K562 (cell line): ENCODE measurements at regions not wholly inside any gene's neighbourhood (a gene's known extent, or its start where the extent isn't known, plus 50 kb on each side); places are given as distances from the start of the nearest gene placed in this dataset.

Experiments used
- CHD2 ChIP-seq: IDR thresholded peaks from 2 replicates; pipeline ENCODE4 v1.6.1; 2011; ENCODE audit warnings: low read depth, low read length
- EP300 ChIP-seq: IDR thresholded peaks from 2 replicates; pipeline ENCODE4 v1.6.1; 2012; ENCODE audit warnings: low read length, improper control_type of control experiment
- EZH2 ChIP-seq: IDR thresholded peaks from 2 replicates; pipeline ENCODE4 v1.6.1; 2012; ENCODE audit warnings: low read depth, mild to moderate bottlenecking, inconsistent platforms, low read length, borderline replicate concordance
- KLF6 ChIP-seq: fragments of 250-450 bp; sonication (Bioruptor Pico); IDR thresholded peaks from 2 replicates; pipeline ENCODE4 v1.4.0; 2020; ENCODE audit warnings: mild to moderate bottlenecking, moderate library complexity, borderline replicate concordance
- SIRT6 ChIP-seq: IDR thresholded peaks from one replicate; pipeline ENCODE4 v1.6.1; 2012; ENCODE audit warnings: low read depth, mild to moderate bottlenecking, control low read depth, inconsistent platforms, low read length, moderate library complexity
- ZNF354B ChIP-seq: fragments of 250-450 bp; sonication (Bioruptor Pico); IDR thresholded peaks from 2 replicates; pipeline ENCODE4 v1.4.0; 2020
- TF ChIP-seq, protein P1 (sequence below), 3 experiments: IDR thresholded peaks in 2 of 3; conservative IDR thresholded peaks in 1 of 3; 2 replicates each; pipeline ENCODE4 v1.5.1; 2011 to 2012; ENCODE audit warnings: low read length in 3 of 3, mild to moderate bottlenecking in 3 of 3, control low read depth in 2 of 3, improper control_type of control experiment in 1 of 3, inconsistent platforms in 1 of 3, low read depth in 1 of 3, mixed read lengths in 1 of 3, moderate library complexity in 1 of 3; ENCODE audit not compliant: insufficient read depth in 2 of 3
- TF ChIP-seq, protein P2 (sequence below), 2 experiments: IDR thresholded peaks; 2 replicates each; pipeline ENCODE4 v1.6.1; 2011; ENCODE audit warnings: borderline replicate concordance in 1 of 2, control low read depth in 1 of 2, low read depth in 1 of 2, low read length in 1 of 2, mild to moderate bottlenecking in 1 of 2, mixed read lengths in 1 of 2, moderate library complexity in 1 of 2; ENCODE audit not compliant: insufficient read depth in 1 of 2, insufficient read length in 1 of 2, poor library complexity in 1 of 2, severe bottlenecking in 1 of 2; ENCODE audit errors: extremely low read depth in 1 of 2
- TF ChIP-seq, protein P3 (sequence below): fragments of 450-650 bp; IDR thresholded peaks from 2 replicates; pipeline ENCODE4 v1.6.1; 2018; ENCODE audit not compliant: partially characterized antibody

DNA sequence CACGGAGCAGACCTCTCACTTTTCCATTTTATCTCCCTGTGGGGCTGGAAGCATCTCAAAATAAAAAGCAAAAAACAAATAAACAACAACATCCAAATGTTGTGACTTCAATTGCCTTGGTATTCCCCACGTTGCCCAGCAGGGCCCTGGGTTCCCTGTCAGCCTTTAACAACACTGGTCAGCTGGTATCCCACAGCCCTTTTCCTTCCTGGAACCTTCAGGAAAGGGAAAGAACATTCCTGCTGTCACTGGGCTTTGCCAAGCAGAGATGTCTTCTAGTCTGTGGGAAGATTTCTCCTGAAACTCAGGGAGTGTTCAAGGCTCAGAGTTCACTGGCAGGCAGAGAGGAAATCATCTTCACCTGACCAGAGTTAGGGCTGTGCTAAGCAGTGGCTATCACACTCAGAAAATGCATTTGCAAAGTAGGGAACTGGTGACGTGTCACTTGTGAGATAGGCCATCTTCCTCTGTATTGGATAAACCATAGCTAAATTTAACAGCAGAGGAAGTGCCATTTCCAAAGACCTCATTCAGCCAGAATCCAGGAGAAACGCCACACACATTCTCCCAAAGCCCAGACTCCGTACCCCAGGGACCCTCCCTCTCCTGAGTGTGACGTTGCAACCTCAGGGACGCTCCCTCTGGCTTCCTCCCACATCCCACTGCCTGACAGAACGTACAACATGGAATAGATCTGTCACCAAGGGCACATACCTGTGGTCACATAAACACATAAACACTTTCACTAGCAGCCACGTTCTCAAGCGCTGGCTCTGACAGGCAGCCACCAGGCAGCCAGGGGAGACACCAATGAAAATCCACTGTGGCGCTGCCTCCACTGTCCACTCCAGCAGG, 274.0 kb upstream of the DAPK1 start:
- TF ChIP-seq EZH2 (no peak), CHD2 (no peak), SIRT6 (no peak), KLF6 (CRISPR knock-in tag) (no peak), EP300 (no peak), ZNF354B (CRISPR knock-in tag) (no peak)
- TF ChIP-seq, protein P1, sequence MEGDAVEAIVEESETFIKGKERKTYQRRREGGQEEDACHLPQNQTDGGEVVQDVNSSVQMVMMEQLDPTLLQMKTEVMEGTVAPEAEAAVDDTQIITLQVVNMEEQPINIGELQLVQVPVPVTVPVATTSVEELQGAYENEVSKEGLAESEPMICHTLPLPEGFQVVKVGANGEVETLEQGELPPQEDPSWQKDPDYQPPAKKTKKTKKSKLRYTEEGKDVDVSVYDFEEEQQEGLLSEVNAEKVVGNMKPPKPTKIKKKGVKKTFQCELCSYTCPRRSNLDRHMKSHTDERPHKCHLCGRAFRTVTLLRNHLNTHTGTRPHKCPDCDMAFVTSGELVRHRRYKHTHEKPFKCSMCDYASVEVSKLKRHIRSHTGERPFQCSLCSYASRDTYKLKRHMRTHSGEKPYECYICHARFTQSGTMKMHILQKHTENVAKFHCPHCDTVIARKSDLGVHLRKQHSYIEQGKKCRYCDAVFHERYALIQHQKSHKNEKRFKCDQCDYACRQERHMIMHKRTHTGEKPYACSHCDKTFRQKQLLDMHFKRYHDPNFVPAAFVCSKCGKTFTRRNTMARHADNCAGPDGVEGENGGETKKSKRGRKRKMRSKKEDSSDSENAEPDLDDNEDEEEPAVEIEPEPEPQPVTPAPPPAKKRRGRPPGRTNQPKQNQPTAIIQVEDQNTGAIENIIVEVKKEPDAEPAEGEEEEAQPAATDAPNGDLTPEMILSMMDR (IDR thresholded peaks at IDR 0.05 in 2 of 3, conservative IDR thresholded peaks at IDR 0.05 in 1 of 3; ENCODE audit: insufficient read depth in 2 of 3, low read depth in 1 of 3, low read length in 3 of 3), result no peak
- TF ChIP-seq, protein P2, sequence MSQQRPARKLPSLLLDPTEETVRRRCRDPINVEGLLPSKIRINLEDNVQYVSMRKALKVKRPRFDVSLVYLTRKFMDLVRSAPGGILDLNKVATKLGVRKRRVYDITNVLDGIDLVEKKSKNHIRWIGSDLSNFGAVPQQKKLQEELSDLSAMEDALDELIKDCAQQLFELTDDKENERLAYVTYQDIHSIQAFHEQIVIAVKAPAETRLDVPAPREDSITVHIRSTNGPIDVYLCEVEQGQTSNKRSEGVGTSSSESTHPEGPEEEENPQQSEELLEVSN (IDR thresholded peaks at IDR 0.05; ENCODE audit: borderline replicate concordance in 1 of 2, extremely low read depth in 1 of 2, insufficient read depth in 1 of 2, insufficient read length in 1 of 2, low read depth in 1 of 2, low read length in 1 of 2, poor library complexity in 1 of 2, severe bottlenecking in 1 of 2), result no peak
- TF ChIP-seq, protein P3, sequence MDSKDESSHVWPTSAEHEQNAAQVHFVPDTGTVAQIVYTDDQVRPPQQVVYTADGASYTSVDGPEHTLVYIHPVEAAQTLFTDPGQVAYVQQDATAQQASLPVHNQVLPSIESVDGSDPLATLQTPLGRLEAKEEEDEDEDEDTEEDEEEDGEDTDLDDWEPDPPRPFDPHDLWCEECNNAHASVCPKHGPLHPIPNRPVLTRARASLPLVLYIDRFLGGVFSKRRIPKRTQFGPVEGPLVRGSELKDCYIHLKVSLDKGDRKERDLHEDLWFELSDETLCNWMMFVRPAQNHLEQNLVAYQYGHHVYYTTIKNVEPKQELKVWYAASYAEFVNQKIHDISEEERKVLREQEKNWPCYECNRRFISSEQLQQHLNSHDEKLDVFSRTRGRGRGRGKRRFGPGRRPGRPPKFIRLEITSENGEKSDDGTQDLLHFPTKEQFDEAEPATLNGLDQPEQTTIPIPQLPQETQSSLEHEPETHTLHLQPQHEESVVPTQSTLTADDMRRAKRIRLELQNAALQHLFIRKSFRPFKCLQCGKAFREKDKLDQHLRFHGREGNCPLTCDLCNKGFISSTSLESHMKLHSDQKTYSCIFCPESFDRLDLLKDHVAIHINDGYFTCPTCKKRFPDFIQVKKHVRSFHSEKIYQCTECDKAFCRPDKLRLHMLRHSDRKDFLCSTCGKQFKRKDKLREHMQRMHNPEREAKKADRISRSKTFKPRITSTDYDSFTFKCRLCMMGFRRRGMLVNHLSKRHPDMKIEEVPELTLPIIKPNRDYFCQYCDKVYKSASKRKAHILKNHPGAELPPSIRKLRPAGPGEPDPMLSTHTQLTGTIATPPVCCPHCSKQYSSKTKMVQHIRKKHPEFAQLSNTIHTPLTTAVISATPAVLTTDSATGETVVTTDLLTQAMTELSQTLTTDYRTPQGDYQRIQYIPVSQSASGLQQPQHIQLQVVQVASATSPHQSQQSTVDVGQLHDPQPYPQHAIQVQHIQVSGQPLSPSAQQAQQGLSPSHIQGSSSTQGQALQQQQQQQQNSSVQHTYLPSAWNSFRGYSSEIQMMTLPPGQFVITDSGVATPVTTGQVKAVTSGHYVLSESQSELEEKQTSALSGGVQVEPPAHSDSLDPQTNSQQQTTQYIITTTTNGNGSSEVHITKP, result no peak
